ENCODE measurements at regions not wholly inside any gene's neighbourhood (a gene's known extent, or its start where the extent isn't known, plus 50 kb on each side); places are given as distances from the start of the nearest gene placed in this dataset.

DNA sequence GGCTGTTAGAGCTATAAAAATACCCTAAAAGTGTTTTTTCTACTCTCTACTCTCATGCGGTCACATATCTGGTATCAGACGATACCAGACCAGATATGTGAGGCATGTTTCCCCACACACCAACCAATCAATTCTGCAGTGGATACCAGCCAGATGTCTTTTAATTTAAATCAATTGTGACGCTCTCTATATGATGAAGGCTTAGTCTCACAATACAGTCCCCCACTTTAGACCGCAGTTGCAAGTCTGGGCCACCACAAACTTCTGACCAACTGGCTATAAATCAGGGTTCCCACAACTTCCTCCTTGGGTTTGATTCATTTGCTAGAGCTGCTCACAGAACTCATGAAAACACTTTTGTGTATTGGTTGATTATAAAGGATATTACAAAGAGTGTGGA lies 586.1 kb upstream of the ZP4 start:
- TF ChIP-seq, protein P1, sequence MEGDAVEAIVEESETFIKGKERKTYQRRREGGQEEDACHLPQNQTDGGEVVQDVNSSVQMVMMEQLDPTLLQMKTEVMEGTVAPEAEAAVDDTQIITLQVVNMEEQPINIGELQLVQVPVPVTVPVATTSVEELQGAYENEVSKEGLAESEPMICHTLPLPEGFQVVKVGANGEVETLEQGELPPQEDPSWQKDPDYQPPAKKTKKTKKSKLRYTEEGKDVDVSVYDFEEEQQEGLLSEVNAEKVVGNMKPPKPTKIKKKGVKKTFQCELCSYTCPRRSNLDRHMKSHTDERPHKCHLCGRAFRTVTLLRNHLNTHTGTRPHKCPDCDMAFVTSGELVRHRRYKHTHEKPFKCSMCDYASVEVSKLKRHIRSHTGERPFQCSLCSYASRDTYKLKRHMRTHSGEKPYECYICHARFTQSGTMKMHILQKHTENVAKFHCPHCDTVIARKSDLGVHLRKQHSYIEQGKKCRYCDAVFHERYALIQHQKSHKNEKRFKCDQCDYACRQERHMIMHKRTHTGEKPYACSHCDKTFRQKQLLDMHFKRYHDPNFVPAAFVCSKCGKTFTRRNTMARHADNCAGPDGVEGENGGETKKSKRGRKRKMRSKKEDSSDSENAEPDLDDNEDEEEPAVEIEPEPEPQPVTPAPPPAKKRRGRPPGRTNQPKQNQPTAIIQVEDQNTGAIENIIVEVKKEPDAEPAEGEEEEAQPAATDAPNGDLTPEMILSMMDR (IDR thresholded peaks at IDR 0.05), result no peak
- no peak for TF ChIP-seq POLR2A (IDR thresholded peaks at IDR 0.05)
